ENCODE measurements at regions not wholly inside any gene's neighbourhood (a gene's known extent, or its start where the extent isn't known, plus 50 kb on each side); places are given as distances from the start of the nearest gene placed in this dataset.
A peak's percentile ranks its signal among the peaks of the same experiment; 100 is the strongest.

DNA sequence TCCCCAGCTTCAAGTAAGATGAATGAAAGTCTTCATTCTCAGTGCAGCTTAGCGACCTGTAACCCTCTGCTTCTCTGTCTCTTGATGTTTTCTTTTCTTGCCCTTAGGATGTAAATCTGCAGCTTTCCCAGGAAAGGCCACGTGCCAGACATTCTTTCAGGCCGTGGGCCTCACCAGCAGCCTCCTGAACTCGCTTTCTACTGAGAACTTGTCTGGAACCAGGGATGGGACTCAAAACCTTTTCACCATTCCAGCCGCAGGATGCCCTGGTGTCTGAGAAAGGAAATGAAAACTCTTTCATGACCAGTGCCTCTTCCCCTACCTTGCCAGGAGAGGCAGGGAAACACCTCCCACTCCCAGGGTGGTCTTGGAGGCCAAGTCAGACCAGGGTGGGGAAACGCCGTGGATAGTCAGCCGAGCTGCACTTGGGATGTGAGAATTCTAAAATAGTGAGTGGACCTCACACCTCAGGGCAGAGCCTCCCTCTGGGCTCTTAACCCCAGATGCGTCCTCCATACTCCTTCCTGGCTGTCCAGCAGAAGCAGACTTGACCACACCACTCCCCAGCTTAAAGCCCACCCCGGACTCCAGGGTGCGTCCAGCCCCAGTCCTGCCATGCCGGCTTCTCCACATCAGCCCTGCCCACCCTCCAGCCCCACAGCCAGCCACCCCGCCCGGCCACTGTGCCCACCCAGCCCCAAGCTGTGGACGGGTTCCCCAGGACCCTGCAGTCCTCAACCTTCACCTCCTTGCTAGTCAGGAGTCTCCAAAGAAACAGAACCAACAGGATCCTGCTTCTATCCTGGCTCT is 115.5 kb downstream of the TWIST2 start:
- DNase-seq, result no peak

DNA sequence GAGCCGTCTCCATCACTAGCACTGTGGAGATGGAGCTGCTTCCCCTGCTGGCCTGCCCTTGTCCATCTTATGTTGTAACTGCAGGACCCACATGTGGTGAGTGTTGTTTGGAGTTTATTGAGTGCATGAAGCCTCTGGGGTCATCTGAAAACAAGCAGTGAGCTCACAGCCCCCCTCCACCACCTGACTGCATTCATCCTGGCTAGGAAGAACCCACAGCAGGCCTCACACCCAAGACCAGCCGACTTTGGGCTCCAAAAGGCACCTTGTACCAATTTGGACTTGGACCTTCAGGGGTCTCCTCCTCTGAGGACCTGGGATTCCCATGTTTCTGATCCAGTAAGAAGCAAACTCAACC is 116.1 kb downstream of the TWIST2 start:
- no peak for DNase-seq

DNA sequence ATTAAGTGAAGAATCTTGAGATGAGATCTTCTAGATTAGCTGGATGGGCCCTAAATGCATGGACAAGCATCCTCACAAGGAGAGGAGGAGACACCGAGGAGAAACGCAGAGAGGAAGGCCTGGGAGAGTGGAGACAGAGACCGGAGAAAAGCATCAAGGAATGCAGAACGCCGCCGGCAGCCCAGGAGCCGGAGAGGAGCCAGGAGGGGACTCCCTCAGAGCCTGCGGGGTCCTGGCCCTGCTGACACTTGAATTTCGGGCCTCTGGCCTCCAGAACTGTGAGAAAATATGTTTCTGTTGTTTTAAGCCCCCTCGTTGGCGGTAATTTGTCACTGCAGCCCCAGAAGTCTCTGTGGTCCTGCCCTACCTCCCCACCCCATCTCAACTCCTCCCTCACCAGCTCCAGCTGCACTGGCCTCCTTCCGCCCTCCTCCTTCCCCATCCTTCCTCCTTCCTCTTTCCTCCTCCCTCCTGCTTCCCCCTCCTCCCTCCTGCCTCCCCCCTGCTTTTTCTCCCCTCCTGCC is 116.7 kb downstream of the TWIST2 start:
- DNase-seq, result no peak

DNA sequence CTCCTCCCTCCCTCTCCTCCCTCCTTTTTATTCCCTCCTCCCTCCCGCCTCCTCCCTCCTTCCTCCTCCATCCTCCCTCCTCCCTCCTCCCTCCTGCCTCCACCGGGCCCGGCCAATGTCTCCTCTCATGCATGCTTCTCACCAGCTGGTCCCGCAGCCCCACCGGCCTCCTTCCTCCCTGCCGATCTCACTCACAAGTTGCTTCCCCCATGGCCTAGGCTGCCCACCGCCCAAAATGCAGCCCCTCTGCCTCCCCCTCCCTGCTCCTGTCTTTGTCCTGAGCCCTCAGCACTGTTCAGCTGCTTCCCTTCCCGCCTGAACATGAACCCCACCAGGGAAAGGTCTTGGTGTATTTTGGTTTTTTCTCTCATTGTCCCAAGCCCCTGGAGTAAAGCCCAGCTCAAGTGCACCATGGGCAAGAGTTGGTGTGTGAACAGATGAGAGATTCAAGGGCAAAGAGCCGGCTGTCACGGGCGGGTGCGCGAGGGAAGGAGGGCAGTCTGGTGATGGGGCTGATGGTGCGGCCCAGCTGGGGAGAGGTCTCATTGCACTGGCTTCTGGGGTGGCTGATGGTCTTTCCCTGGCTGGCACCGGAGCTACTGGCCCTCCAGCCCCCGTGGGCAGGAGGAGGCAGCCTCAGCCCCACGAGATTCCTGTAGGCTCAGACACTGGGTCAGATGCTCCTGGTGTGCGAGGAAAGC is 117.6 kb downstream of the TWIST2 start:
- no peak for DNase-seq

DNA sequence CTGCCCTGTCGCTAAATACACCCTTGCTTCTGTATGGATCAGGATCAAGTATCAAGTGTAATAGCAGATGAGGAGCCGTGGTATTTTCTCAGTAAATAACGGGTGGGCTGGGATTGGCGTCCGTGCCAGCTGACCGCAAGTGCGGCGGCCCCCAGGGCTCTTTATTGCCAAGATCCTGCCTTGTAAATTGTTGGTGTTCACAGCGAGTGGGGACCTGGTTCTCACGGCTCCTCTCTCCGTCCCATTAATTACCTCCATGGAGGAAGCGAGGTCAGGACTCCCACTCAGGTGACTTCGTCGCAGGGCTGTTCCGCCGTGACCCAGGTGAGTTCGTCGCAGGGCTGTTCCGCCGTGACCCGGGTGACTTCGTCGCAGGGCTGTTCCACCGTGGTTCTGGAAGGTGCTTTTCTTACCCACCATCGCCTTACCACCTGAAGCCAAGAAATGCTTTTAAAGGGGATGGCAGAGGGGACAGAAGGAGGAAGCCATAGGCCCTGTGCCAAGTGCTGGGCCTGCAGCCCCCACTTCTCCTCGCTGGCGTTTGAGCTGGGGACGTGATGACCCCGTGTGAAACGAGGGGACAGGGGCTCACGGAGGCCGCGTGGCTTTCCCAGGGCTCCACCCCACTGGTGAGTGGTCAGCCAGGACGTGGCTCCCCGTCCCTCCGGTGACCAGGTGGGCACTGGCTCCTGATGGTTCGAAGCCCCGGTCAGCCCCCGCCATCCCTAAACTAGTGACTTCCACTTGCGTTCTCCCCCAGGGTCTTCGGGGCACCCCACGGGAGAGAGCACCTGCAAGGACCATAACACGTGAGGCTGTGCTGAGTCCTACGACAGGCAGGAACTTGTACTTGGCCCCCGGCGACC is 118.4 kb downstream of the TWIST2 start:
- no peak for DNase-seq

DNA sequence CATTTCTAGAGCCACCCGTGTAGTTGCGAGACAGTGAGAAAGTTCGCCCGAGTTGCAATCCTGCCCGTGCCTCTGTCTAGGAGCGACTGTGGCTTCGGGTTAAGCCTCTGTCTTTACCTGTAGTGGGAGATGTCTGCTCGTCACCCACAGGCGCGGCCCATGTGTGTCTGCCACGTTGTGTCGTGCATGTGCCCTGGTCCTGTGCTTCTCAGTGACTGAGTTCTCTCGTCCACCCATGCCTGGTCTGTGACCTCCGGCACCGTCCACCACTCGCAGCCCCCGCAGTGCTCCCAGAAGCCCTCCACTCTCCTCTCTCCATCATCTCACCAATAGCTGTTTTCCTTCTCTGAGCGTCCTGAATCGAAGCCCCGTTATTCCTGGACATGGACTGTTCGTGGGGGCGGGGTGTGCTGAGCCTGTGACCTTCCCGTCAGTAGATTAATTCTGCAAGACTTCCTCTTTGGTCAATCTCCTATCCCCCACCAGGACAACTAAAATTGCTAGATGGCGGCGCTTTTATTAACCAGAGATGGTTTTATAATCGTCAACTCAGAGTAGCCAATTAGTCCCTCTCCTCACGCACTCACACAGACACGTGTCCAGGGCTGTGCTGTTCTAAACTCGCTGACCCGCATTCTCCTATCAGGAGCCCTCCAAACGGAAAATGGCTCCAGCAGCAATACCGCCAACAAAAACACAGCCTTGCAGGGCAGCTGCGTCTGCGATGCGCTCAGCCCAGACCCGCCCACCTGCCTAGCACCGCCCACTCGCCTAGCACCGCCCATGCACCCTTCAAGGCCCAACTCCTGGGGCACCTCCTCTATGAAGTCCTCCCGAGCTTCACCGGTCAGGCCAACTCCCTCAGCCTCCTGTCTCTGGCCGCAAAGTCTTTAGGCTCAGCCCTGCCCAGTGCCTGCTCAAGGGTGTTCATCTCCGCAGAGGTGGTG is 119.4 kb downstream of the TWIST2 start:
- DNase-seq, result no peak

DNA sequence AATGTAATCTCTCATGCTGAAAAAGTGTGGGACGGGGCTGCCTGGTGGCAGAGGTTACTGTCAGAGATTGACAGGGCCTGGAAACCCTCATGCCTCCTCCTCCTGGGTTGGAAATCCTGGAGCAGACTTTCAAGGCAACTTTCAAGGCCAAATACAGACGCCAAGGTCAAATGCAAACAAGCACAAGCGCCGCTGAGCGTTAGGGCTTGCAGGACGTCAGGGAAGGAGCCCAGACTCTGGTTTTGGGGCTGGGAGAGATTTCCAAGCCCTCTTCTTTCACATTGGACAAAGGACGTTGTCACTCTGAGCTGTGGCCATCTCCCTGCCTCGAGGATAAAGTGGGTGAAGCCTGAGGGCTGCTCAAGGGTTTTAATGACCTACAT is 120.1 kb downstream of the TWIST2 start:
- DNase-seq, result no peak

DNA sequence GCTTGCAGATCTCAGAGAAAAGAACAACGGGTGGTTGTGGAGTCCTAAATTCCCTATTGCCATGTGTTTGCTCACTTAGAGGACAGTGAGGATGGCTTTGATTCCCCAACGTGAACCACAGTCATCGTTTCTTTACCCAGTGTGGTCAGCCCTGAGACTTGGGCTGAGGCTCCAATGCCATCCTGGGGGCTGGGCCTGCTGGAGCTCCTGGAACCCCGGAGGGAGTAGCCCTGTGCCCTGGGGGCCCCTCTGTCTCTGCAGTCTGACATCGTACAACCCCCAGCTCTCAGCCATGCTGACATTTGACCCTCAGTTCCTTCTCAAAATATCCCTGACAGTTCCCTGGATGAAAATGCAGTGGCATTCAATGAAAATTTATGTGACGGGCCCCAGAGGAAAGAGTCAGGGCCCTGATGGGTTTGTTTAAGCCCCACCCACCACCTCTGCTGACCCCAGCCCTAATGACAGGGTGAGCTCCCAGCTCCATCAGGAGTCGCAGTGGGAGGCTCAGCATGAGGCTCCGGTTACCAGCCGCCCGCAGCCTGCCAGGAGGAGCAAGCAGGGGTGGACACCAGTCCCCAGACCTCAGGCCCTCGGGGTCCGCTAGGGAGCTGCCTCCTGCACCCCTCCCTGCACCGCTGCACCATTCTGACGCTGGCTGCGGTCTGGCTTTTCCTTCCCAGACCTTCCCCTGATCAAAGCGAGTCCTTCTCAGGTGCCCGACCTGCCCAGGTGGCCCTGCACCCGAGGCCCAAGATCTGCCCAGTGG is 120.9 kb downstream of the TWIST2 start:
- no peak for DNase-seq

DNA sequence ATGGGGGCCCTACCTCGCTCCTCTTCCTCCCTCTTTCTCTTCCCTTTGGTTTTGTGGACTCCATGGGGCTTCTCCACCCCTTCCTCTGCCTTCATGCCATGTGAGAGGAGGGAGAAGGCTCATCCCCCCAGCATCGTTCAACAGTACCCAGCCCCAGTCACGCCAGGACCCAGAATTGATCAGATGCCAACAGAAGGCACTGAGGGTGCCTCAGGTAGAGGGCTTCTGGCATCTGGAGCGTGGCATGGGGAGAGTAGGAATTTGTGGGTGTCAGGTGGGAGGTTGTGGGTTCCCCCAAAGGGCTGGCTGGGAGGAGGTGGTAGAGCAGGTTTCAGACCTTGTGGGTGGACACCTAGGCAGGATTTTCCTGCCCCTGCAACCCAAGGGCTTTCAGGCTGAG is 122.0 kb downstream of the TWIST2 start:
- no peak for DNase-seq

DNA sequence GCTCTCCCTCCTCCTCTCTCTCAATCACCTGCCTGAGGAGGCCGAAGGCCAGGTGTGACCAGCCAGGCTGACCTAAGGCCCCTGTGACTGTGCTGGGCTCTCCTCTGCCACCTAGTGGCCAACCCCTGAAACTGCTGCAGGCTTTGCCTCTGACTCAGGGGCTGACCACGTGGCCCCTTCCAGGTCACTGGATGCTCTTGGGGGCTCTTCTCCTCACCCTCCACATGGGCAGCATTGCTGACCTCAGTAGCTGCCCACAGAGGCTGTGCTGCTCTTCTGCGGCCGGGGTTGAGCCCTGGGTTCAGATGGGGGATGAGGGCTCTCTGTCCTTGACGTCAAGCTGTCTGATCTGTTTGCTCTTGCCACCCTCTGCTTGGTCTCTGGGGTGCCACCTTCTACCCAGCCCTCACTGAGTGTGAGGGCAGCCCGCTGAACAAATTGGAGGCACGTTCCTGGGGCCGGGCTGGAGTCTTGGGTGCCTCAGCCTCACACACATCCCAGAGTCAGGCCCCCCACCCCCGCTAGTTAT is 122.7 kb downstream of the TWIST2 start:
- peak; percentile 69 for DNase-seq

DNA sequence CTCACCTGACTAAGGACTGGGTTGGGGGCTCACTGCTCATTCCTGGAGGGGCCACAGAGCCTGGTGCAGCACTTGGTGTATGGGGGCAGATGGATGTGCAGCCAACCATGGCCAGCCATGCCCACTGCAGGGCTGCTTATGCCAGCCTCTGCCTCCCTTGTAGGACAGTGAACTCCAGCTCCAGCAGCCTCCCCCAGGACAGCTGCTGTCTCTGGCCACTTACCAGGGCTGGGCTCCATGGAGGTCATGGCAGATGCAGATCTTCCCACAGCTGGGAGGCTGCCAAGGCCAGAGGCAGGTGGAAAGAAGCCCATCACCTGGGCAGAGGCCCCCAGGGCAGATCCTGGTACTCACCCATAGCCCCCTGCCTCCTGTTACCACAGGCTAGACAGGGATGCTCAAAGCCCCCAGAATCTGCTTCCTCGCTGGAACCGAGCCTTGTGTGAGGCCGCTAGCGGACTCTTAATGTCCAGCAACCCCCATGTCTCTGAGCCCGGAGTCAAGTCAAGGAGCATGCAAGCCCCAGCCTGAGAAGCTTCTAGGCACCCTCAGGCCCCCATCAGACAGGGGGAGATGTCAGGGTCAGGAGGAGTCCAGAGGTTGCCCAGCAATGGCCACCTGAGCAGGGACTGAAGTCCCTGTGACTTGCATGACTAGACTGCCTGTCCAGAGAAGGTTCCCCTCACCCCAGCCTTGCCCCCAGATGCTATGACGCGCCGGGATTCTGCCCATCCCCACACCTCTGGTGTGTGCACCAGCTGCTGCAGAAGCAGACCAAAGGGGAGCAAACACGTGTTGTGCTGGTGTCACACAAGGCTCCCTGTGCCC is 123.6 kb downstream of the TWIST2 start:
- DNase-seq, result no peak

DNA sequence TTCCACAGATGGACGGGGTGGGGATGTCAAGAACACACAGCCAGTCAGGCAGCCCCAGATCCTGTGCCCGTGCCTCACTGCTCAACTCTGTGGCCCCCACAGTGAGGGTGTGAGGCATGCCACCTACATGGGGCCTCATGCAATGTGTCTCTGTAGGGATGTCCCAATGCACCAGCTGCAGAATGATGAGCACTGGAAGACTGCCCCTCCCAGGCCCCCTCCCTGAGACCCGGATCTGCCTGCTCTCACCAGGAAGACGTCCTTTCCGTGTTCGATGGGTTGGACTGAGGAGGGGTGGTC is 124.2 kb downstream of the TWIST2 start:
- DNase-seq, result no peak

DNA sequence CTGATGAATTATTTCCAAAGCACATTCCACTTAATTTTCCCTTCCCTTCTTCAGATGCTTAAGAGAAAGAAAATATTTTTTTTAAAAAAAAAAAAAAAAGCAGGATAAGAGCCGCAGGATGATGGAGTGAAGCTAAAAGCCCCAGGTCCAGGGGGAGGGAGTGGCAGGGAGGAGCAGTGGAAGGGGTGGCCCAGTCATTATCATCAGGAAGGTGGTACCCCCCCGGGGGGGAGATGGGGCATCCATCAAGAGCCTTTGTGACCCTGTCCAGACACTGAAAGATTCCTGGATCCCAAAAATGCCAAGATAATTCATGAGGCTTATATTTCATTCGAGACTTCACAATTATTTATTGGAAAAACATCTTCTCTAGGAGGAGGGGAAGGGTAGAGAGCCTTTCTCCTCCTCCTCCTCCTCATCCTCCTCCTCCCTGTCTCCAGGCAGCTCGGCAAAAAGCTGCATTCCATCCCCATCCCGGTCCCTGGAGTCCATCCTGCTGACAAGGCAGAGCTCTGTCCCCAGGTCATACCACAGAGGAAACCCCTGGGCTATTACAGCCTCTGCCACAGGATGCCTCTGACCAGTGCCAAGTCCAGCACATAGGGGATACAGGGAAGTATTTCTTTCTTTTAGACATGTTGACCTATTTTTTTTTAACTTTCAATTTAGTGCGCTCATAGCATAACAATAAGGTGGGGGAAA is 125.3 kb downstream of the TWIST2 start:
- no peak for DNase-seq

DNA sequence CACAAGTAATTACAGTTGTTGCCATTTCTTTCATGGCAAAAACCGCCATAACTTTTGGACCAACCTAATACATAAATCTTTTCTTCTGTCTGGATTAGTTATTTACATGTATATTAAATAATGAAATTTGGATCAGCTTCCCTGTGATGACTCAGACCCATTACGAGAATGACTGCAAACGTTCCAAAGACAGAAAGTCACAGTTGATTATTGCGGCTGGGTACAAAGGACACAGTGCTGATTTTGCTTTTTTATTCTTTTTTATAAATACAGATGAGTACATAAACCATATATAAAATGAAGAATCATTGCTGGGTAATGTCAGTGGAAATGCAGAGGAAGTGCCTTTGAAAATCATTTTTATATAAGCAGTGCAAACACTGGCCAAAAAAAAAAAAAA is 126.2 kb downstream of the TWIST2 start:
- DNase-seq, result no peak

DNA sequence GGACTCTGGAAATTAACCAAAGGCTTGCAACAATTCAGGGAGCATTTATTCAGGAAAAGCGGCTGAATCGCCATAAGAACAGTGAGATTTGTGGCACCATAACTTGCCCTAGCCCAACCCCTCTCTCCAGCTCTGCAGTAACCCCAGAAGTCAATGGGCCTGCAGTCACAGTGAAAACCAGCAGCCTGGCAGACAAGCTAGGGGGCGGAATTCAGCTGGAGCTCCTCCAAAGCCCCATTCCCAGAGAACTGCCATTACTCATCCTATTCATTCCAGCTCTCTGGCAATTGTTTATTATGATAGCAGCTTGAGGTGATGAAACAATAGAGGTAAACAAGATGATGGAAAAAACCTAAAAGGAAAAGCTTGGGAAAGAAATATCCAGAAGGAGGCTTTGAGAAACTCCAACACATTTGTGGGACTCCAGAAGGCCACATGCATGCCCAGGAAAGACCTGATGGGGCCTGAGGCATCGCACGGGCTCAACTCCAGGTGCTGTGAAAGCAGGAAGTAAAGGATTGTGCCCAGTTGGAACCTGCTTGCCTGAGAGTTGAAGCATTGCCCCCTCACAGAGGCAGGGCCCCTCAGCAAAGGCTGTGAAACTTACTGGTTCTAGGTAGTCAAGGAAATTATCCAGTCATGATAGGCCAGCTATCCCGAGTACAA is 126.7 kb downstream of the TWIST2 start:
- DNase-seq, result no peak

DNA sequence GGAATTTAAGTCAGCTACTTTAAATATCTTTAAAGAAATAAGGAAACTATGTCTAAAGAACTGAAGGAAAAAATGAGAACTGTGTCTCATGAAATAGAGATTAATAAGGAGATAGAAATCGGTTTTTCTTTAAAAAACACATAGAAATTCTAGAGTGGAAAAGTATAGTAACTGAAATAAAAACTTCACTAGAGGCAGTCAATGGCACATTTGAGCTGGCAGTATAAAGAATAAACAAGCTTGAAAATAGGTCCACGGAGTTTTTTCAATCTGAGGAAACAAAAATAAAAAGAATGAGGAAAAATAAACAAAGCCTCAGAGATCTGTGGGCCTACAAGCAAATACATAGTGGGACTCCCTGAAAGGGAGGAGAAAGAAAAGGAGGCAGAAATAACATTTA is 127.5 kb downstream of the TWIST2 start:
- no peak for DNase-seq

DNA sequence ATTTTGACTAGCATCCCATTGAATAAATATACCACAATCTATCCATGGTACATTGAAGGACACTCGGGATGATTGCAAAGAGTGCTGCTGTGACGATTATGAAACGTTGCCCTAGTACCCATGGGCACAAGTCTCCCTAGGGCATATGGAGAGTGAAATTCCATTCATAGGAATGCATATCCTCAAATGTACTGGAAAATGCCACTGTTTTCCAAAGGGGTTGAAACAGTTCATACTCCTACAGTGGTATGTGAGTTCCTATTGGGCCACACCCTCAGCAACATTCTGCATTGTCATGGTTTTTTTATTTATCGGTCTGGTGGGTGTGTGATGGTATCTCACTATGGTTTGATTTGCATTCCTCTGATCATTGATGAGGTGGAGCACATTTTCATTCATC is 130.6 kb downstream of the TWIST2 start:
- no peak for DNase-seq

DNA sequence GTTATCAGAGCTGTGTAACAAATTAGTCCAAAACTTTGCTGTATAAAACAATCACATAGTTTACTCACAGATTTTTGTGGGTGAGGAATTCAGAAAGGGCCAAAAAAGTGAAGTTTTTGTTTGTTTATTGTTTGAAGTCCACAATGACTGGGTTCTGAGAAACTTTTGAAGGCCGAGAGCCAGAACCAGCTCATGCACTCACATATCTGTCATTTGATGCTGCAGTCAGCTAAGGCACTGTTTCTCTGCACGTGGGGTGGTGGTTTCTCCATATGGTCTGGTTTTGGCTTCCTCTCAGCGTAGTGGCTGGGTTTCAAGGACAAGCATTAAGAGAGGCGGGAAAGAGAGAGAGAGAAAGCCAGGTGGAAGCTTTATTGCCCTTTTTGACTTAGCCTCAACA is 131.8 kb downstream of the TWIST2 start:
- no peak for DNase-seq
